Thyroid gland (tissue), 4 donors: ENCODE measurements at regions not wholly inside any gene's neighbourhood (a gene's known extent, or its start where the extent isn't known, plus 50 kb on each side); places are given as distances from the start of the nearest gene placed in this dataset.

Source experiments
- DNase-seq, 2 donors: peaks; one replicate each; pipeline ENCODE4 v3.0.0-alpha.2; 2019
- H3K27ac ChIP-seq, 3 donors: fragments of 200-600 bp; sonication (generic); 1 replicate in 2 of 3; 2 replicates in 1 of 3; pipeline ENCODE4 v1.5.1; 2016 to 2019; ENCODE audit warnings: mild to moderate bottlenecking in 1 of 3, moderate library complexity in 1 of 3
- H3K27me3 ChIP-seq: fragments of 200-600 bp; sonication (generic); one replicate; pipeline ENCODE4 v1.5.1; 2019
- H3K36me3 ChIP-seq, 2 donors: fragments of 200-600 bp; sonication (generic); one replicate each; pipeline ENCODE4 v1.5.1; 2016 to 2019
- H3K4me1 ChIP-seq, 2 donors: fragments of 200-600 bp; sonication (generic); one replicate each; pipeline ENCODE4 v1.5.1; 2017 to 2019
- H3K4me3 ChIP-seq, 3 donors: fragments of 200-600 bp; sonication (generic); replicated peaks in 1 of 3; 1 replicate in 2 of 3; 2 replicates in 1 of 3; pipeline ENCODE4 v1.5.1; 2016; ENCODE audit warnings: mild to moderate bottlenecking in 1 of 3
- H3K9me3 ChIP-seq: fragments of 200-600 bp; sonication (generic); one replicate; pipeline ENCODE4 v1.5.1; 2017
- CTCF ChIP-seq, 6 experiments: fragments of 200-600 bp in 3 of 6; fragments of 450-650 bp in 3 of 6; sonication (generic) in 3 of 6; IDR thresholded peaks; one replicate each; pipeline ENCODE4 v1.5.1; 2016 to 2019; ENCODE audit warnings: antibody characterized with exemption in 6 of 6, mild to moderate bottlenecking in 2 of 6, inconsistent platforms in 1 of 6, moderate library complexity in 1 of 6
- POLR2A ChIP-seq, 2 donors: fragments of 450-650 bp; IDR thresholded peaks; one replicate each; pipeline ENCODE4 v1.6.1; 2017; ENCODE audit warnings: antibody characterized with exemption in 2 of 2, mild to moderate bottlenecking in 2 of 2, moderate library complexity in 1 of 2
- WGBS, 2 donors: methylation state at CpG; one replicate each; pipeline ENCODE4 v1.1.5; 2017; 5-methylcytosine and 5-hydroxymethylcytosine counted together
- intact Hi-C: fragments of 100-400 bp; cut with DNase I; formaldehyde crosslinking; loops from one replicate; pipeline ENCODE4 v1.15.1; 2023

- no peak for DNase-seq
- Histone ChIP-seq H3K9me3 (no peaks in the 10 kb centered on the region), H3K4me1 (no peaks in the 10 kb centered on the region), H3K4me3 (no peak overlapping the region), H3K27ac (no peak overlapping the region), H3K27me3 (no peaks in the 10 kb centered on the region), H3K36me3 (no peaks in the 10 kb centered on the region)
- TF ChIP-seq CTCF (IDR thresholded peaks at IDR 0.05): no peak
- TF ChIP-seq POLR2A (IDR thresholded peaks at IDR 0.05): no peak
- intact Hi-C loops: no loop called here
Measured at GRCh38 chr19:31527443-31527842, 178.2 kb upstream of the TSHZ3 start.

- H3K36me3 ChIP-seq: no peaks in the 10 kb centered on the region
- H3K9me3 ChIP-seq: no peaks in the 10 kb centered on the region
- intact Hi-C loops: no loop called here
- whole genome bisulfite sequencing, 2 donors: 90 to 95% methylated on average over 3 of the region's 3 CpGs
- H3K4me1 ChIP-seq: no peaks in the 10 kb centered on the region
- no peak for DNase-seq
- no peak overlapping the region for H3K27ac ChIP-seq
- H3K4me3 ChIP-seq: no peak overlapping the region
- TF ChIP-seq CTCF (IDR thresholded peaks at IDR 0.05) (no peak), POLR2A (IDR thresholded peaks at IDR 0.05) (no peak)
- no peaks in the 10 kb centered on the region for H3K27me3 ChIP-seq
Measured at GRCh38 chr19:31528261-31528660, 179.0 kb upstream of the TSHZ3 start.

- Histone ChIP-seq H3K4me3 (no peak overlapping the region), H3K4me1 (no peaks in the 10 kb centered on the region), H3K27ac (no peak overlapping the region), H3K36me3 (no peaks in the 10 kb centered on the region), H3K27me3 (no peaks in the 10 kb centered on the region), H3K9me3 (no peaks in the 10 kb centered on the region)
- DNase-seq: no peak
- intact Hi-C loops: no loop called here
- TF ChIP-seq CTCF (IDR thresholded peaks at IDR 0.05) (no peak), POLR2A (IDR thresholded peaks at IDR 0.05) (no peak)
- 84 to 88% methylated on average over 1 of the region's 1 CpG for WGBS, 2 donors
Measured at GRCh38 chr19:31529121-31529520, 179.9 kb upstream of the TSHZ3 start.

GRCh38 chr19:31530781-31531180 is 181.5 kb upstream of the TSHZ3 start:
- intact Hi-C loops: no loop called here
- Histone ChIP-seq H3K36me3 (no peaks in the 10 kb centered on the region), H3K9me3 (no peaks in the 10 kb centered on the region), H3K27me3 (no peaks in the 10 kb centered on the region), H3K4me1 (no peaks in the 10 kb centered on the region), H3K27ac (no peak overlapping the region), H3K4me3 (no peak overlapping the region)
- TF ChIP-seq POLR2A (IDR thresholded peaks at IDR 0.05): no peak
- no peak for TF ChIP-seq CTCF (IDR thresholded peaks at IDR 0.05)
- 92 to 94% methylated on average over 7 of the region's 7 CpGs for WGBS, 2 donors
- no peak for DNase-seq

GRCh38 chr19:31531326-31531725 is 182.1 kb upstream of the TSHZ3 start:
- no peaks in the 10 kb centered on the region for H3K4me1 ChIP-seq
- TF ChIP-seq CTCF (IDR thresholded peaks at IDR 0.05): no peak
- no peak for TF ChIP-seq POLR2A (IDR thresholded peaks at IDR 0.05)
- no peaks in the 10 kb centered on the region for H3K9me3 ChIP-seq
- 38 to 39% methylated on average over 2 of the region's 2 CpGs for WGBS, 2 donors
- no peak overlapping the region for H3K27ac ChIP-seq
- H3K4me3 ChIP-seq: no peak overlapping the region
- intact Hi-C loops: no loop called here
- no peaks in the 10 kb centered on the region for H3K36me3 ChIP-seq
- DNase-seq: no peak
- H3K27me3 ChIP-seq: no peaks in the 10 kb centered on the region
